KG1 (cell line): ENCODE measurements at regions not wholly inside any gene's neighbourhood (a gene's known extent, or its start where the extent isn't known, plus 50 kb on each side); places are given as distances from the start of the nearest gene placed in this dataset.
A peak's percentile ranks its signal among the peaks of the same experiment; 100 is the strongest.
"Not testable (repeated sequence)": the region's sequence is repeated elsewhere in the genome, so short reads cannot be mapped to it uniquely, and the experiment has no call there.

ENCODE experiments used
- DNase-seq: peaks from one replicate; lab custom pipeline; 2025; lab: John Stamatoyannopoulos, UW

DNA sequence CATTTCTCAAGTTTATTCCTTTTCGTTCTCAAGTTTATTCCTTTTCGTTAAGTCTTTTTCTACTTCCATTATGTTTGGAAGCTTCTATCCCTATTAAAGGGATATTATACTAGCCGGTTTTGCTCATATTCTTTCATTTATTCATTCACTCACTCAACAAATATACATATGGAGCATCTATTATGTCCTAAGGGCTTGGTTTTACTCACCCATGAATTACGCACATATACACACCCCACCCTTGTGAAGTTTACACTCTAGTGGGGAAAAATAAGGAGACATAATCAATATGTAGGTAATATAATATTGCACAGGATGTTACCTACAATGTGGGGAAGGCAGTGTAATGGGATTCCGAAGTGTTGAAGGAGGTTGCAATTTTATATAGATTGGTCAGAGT, 90.5 kb downstream of the ACTL7B start:
- DNase-seq, result no peak

DNA sequence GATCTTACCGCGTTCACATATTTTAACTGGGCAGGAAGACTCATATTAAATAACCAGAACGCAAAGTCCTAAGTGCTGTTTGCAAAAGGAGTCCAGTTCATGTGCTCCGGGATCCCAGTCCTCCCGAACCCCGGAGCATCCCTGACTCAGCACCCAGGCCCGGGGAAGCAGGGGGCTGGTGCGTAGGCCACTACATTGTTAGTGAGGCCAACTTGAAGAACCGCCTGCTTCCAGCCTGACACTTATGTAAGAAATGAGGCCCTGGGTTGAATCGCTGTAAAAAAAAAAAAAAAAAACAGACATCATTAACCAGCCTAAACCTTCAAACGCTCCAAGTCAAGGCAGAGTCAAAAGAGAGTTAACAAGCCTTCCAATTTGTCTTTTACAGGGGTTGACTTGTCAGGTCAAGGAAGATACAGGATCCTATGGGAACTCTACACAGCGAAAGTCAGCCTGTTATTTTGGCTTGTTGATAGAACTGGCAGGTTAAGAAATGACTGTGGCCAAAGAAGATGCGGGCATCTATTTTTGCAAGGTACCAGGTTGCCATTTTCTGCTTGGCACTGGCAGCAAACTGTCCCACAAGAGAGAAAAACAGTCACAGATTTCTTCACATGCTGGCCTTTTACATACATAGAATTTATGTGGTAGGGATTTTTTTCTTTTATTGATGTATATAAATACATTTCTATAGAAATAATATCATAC, 93.3 kb downstream of the ACTL7B start:
- DNase-seq, result no peak

- DNase-seq, result peak; percentile 53
These were observed 94.0 kb downstream of the ACTL7B start for GRCh38 chr9:108761655-108762347.

DNA sequence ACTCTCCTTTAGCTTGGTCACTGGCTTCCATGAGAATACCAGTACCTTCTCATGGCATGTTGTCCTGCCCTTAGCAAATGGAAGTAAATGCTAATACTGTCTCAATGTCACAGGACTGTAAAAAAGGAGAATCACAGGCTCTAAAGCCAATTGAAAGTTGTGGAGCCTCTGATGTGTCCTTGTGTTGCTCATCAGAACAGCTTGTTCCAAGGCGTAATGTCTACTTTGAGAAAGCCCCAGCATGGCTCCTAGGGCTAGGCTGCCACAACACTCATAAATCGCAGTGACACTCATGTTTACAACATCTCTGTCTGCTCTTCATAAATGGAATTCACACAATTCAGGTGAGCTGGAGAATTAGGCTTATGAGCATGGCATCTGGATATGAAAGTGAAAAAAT, 94.9 kb downstream of the ACTL7B start:
- no peak for DNase-seq

GRCh38 chr9:108759835-108760234, 96.0 kb downstream of the ACTL7B start:
- DNase-seq, result no peak

- no peak for DNase-seq
These were observed 96.4 kb downstream of the ACTL7B start for GRCh38 chr9:108759399-108759798.

DNA sequence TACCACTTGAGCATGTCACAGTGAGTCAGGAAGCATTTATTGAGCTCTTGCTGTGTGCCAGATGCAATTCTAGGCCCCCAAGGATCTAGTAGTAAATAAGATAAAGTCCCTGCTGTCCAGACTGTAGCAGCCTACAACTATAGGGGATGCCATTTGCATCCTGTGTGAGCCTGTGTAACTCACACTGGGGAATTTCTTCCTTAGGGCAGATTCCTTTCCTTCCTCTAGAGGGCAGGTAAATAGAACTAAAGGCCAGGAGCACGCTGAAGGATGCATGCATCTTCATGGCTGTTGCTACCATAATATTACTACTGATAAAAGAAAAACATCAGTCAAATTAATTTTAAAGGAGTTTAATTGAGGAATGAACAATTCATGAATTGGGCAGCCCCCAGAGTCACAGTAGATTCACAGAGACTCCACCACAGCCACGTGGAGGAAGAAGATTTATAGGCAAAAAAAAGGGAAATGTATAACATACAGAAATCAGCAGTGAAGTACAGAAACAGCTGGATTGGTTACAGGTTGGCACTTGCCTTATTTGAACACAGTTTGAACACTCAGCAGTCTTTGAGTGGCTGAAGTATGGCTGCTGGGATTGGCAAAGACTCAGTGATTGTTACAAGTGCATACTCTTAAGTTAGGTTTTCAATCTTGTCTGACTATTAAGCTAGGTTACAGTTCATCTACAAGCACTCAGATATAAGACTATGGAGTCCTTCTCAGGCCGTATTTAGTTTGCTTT, 98.9 kb downstream of the ACTL7B start:
- no peak for DNase-seq

GRCh38 chr9:108755979-108756378, 99.8 kb downstream of the ACTL7B start:
- DNase-seq, result no peak

DNA sequence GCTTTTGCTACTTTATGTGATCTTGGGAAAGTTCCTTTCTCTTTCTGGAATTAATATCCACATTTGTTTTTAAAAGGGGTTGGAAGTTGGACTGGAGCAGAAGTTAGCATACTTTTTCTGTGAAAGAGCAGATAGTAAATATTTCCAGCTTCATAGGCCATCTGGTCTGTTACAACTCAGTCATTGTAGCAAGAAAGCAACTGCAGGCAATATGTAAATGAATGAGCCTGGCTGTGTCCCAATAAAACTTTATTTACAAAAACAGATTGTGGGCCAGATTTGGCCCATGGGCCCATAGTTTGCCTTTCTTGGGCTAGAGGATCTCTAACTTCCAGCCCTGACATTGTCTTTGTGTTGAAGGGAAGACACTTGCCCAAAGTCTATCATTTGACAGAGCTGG, 104.4 kb downstream of the ACTL7B start:
- no peak for DNase-seq

DNA sequence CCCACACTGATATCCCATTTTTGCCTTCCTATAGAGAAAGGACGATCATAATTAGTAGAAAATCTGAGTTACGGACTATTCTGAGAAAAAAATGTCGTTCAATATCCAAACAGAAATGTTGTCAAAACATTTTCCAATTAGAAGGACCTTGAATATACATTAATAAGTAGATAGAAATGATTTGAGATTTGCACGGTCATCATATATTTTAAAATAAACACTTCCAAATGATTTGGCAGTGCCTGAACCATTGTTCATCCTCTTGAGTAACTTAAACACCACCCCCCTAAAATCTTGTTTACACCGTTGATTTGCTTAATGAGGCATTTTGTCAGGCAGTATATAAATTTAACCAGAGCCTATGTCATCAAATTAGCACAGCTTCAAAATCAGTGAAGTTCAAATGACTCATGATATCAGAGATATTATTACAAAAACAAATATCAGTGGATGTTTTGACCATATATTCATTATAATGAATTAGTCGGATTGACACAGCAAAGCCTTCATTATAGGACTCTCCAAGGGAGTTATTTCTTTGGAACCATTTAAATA, 105.0 kb downstream of the ACTL7B start:
- DNase-seq, result no peak

GRCh38 chr9:108748776-108749175, 107.0 kb downstream of the ACTL7B start:
- no peak for DNase-seq

DNA sequence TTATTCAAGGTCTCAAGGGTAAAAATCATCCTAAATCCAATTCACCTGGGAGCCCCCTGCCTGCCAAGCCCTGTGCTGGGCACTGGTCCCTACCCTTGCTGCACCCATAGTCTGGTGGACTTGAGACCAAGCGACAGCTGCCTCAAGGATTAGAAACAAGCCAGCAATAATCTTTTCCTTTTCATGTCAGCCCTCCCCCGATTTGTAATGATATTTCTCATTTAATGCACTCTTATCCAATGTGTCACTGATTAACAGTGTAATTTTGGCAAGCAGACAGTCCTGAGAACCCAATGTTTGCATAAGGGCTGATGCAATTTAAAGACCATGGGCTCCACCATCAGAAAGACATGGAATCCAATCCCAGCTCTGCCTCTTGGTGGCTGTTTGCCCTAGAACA, 108.9 kb downstream of the ACTL7B start:
- DNase-seq, result no peak

DNA sequence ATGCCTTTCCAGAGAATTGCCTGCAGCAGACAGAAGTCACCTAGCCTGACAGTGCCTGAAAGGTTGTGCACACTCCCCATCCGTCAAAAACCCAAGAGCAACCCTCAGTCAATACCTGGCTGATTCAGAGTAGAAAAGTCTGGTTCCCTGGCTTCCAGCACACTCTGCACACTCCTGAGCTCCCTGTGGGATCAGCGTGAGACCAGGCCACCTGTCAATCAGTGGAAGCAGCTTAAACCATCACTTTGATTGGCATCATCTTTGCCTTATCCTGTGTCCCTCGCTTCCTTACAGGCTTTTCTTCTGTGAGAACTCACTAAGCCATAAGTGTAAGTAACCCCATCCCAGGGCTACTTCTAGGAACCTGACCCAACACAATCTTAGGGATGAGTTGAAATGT, 109.8 kb downstream of the ACTL7B start:
- DNase-seq, result no peak

- no peak for DNase-seq
These were observed 111.1 kb downstream of the ACTL7B start for GRCh38 chr9:108744641-108745040.

- DNase-seq, result no peak
These were observed 111.8 kb downstream of the ACTL7B start for GRCh38 chr9:108743901-108744371.

DNA sequence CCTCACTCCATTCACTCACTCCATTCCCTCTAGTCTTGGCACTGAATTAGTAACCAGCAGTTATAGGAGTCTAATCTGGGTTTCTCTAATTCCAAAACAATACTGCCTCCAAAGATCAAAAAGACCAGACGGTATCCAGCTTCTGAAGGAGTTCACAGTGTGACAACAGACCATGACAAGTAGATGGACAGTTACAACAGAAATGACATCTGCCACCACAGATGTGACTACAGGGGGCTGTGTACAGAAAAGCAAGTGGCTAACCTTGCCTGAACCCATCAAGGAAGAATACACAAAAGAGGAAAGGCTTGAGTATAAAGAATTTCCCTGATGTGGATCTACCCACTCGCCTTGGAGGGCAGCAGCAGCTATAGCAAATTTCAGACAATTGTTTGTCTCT, 112.4 kb downstream of the ACTL7B start:
- no peak for DNase-seq

DNA sequence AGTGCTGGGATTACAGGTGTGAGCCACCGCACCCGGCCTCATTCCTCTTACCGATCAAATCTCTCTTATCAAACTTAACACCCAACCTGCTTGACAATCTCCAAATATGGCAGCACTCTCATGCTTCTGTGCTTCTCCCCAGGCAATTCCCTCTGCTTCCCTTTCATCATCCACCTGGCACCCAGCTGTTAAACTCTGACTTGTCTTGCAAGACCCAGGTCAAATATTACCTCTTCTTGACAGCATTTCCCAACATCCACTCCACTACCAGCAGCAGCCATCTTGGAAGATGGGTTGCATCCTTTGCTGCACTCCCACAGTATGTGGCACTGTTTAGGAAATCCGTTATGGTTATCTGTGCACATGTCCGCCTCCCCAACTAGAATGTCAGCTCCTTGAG, 113.6 kb downstream of the ACTL7B start:
- no peak for DNase-seq

DNA sequence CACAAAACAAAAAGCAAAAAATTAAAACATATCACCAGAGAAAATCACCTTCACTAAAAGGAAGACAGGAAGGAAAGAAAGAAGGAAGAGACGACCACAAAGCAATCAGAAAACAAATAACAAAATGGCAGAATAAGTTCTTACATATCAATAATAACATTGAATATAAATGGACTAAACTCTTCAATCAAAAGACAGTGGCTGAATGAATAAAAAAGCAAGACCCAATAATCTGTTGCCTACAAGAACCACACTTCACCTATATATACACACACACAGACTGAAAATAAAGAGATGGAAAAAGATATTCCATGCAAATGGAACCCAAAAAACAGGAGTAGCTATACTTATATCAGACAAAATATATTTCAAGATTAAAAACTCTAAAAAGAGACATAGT, 124.5 kb downstream of the ACTL7B start:
- DNase-seq, result not testable (repeated sequence)

GRCh38 chr9:108727580-108728111, 128.1 kb downstream of the ACTL7B start:
- DNase-seq, result no peak

- DNase-seq, result no peak
These were observed 131.1 kb downstream of the ACTL7B start for GRCh38 chr9:108724652-108725051.

DNA sequence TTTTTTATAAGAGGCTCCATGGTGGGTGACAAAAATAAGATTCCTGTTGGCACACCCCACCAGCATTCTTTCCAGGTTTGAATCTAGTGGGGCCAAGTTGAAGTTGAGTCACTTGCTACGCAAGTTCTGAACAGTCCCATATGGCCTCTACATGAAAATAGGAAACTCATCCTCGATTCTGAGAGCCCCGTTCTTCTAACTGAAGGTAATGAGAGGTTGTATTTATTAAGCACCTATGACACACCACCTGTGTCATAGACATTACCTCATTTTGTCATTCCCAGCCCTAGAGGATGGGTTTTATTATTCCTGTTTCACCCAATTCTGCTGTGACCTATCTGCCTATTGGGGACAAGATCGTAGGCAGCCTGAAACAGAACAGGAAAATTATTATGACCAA, 131.7 kb downstream of the ACTL7B start:
- no peak for DNase-seq

DNA sequence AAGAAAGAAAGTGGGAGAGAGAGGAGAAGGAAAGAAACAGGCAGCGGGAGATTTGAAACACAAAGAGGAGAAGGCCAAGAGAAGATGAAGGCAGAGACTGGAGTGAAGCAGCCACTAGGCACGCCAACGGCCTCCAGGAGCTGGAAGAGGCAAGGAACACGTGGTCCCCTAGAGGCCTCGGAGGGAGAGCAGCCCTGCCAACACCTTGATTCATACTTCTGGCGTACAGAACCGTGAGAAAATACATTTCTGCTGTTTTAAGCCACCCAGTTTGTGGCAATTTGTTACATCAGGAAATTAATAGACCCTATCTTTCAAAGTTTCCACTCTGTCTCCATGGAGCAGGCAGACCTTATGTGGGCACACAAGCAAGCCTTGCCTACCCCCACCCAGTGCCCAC, 133.4 kb downstream of the ACTL7B start:
- no peak for DNase-seq
